H1 (cell line): ENCODE measurements at regions not wholly inside any gene's neighbourhood (a gene's known extent, or its start where the extent isn't known, plus 50 kb on each side); places are given as distances from the start of the nearest gene placed in this dataset.

Experiments
- HDAC6 ChIP-seq: IDR thresholded peaks from one replicate; pipeline ENCODE4 v1.7.1; 2012; ENCODE audit warnings: low read depth, mild to moderate bottlenecking, inconsistent platforms, low read length, moderate library complexity
- KDM4A ChIP-seq: IDR thresholded peaks from one replicate; pipeline ENCODE4 v1.7.1; 2012; ENCODE audit warnings: low read depth, mild to moderate bottlenecking, moderate library complexity, low read length, inconsistent platforms; ENCODE audit not compliant: severe bottlenecking
- TF ChIP-seq, protein P1 (sequence below): IDR thresholded peaks from 2 replicates; pipeline ENCODE4 v1.6.1; 2011; ENCODE audit warnings: low read depth, mild to moderate bottlenecking, low read length; ENCODE audit not compliant: insufficient read depth

DNA sequence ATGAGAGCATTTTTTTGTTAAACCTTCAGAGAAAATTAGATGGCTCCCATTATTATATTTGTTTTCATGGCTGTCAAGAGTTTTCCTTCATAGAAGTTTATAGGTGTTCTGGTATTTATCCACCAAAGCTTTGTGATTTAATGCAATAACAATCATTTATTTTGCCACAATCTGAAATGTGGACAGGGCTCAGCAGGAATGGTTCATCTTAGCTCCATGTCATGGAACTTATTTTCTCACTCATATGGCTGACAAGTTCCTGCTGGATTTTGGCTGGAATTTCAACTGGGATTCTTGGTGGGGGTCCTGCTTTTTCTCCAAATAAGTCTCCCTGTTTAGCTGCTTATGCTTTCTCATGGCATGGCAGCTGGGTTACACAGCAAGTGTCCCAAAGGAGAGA lies 876.7 kb downstream of the QKI start (continued):
- TF ChIP-seq HDAC6: no peak
- TF ChIP-seq, protein P1, sequence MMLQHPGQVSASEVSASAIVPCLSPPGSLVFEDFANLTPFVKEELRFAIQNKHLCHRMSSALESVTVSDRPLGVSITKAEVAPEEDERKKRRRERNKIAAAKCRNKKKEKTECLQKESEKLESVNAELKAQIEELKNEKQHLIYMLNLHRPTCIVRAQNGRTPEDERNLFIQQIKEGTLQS: no peak
- TF ChIP-seq KDM4A: no peak
